Hepatocyte (in vitro differentiated cells): ENCODE measurements at regions not wholly inside any gene's neighbourhood (a gene's known extent, or its start where the extent isn't known, plus 50 kb on each side); places are given as distances from the start of the nearest gene placed in this dataset. TPM values are rescaled to one million over a fixed set of nuclear protein-coding genes. Genes with fewer than 3 reads are reported as not detected.
"Not testable (repeated sequence)": the region's sequence is repeated elsewhere in the genome, so short reads cannot be mapped to it uniquely, and the experiment has no call there.

Experiments used
- DNase-seq: peaks from one replicate; pipeline ENCODE4 v3.0.0-alpha.2; 2016; ENCODE audit warnings: low spot score
- H2AFZ ChIP-seq: fragments of 200-600 bp; sonication (generic); 2 replicates; pipeline ENCODE4 v1.6.0; 2016; ENCODE audit warnings: antibody characterized with exemption, mild to moderate bottlenecking
- H3K27ac ChIP-seq: fragments of 200-600 bp; sonication (generic); 2 replicates; pipeline ENCODE4 v1.5.1; 2016; ENCODE audit warnings: mild to moderate bottlenecking
- H3K27me3 ChIP-seq: fragments of 200-600 bp; sonication (generic); 2 replicates; pipeline ENCODE4 v1.6.1; 2016
- H3K36me3 ChIP-seq: fragments of 200-600 bp; sonication (generic); replicated peaks from 2 replicates; pipeline ENCODE4 v1.5.1; 2016; ENCODE audit warnings: low read depth; ENCODE audit not compliant: insufficient read depth
- H3K4me1 ChIP-seq: fragments of 200-600 bp; sonication (generic); 2 replicates; pipeline ENCODE4 v1.5.1; 2016; ENCODE audit warnings: mild to moderate bottlenecking, moderate library complexity; ENCODE audit not compliant: insufficient read depth
- H3K4me2 ChIP-seq: fragments of 200-600 bp; sonication (generic); 2 replicates; pipeline ENCODE4 v1.6.0; 2016
- H3K4me3 ChIP-seq: fragments of 200-600 bp; sonication (generic); 2 replicates; pipeline ENCODE4 v1.5.1; 2016; ENCODE audit warnings: mild to moderate bottlenecking
- H3K79me2 ChIP-seq: fragments of 200-600 bp; sonication (generic); 2 replicates; pipeline ENCODE4 v1.6.0; 2017; ENCODE audit warnings: mild to moderate bottlenecking
- H3K9me2 ChIP-seq: fragments of 200-600 bp; sonication (generic); replicated peaks from 2 replicates; pipeline ENCODE4 v1.6.0; 2017; ENCODE audit warnings: mild to moderate bottlenecking; ENCODE audit not compliant: insufficient read depth
- H3K9me3 ChIP-seq: fragments of 200-600 bp; sonication (generic); 2 replicates; pipeline ENCODE4 v1.5.1; 2016; ENCODE audit warnings: low read depth, mild to moderate bottlenecking
- H4K20me1 ChIP-seq: fragments of 200-600 bp; sonication (generic); 2 replicates; pipeline ENCODE4 v1.6.0; 2016; ENCODE audit warnings: mild to moderate bottlenecking; ENCODE audit not compliant: insufficient read depth, poor library complexity, severe bottlenecking
- CTCF ChIP-seq: fragments of 200-600 bp; sonication (generic); IDR thresholded peaks from 2 replicates; pipeline ENCODE4 v1.5.1; 2016; ENCODE audit warnings: antibody characterized with exemption, mild to moderate bottlenecking; ENCODE audit not compliant: poor library complexity
- EZH2 ChIP-seq: fragments of 200-600 bp; sonication (generic); IDR thresholded peaks from 2 replicates; pipeline ENCODE4 v1.6.1; 2016; ENCODE audit warnings: antibody characterized with exemption, mild to moderate bottlenecking, borderline replicate concordance
- EZH2phosphoT487 ChIP-seq: fragments of 200-600 bp; sonication (generic); IDR thresholded peaks from one replicate; pipeline ENCODE4 v1.6.1; 2018; ENCODE audit warnings: antibody characterized with exemption, mild to moderate bottlenecking, low read depth, moderate library complexity; ENCODE audit not compliant: unreplicated experiment, severe bottlenecking
- WGBS: methylation state at CpG from one replicate; pipeline ENCODE4 v1.1.6; 2016; ENCODE audit warnings: low lambda C conversion rate; ENCODE audit errors: missing lambda C conversion rate; 5-methylcytosine and 5-hydroxymethylcytosine counted together
- small RNA-seq: library from RNA; depleted of rRNA; stranded (forward); fragments of <200 nt; gene quantifications from one replicate; pipeline ENCODE3, GENCODE V24; 2014

GRCh38 chr5:36552651-36553393, 53.6 kb upstream of the SLC1A3 start:
- H3K36me3 ChIP-seq, result no peaks in the 10 kb centered on the region
- H3K27ac ChIP-seq, result no peak overlapping the region
- H3K4me1 ChIP-seq, result no peaks in the 10 kb centered on the region
- WGBS, result 74% methylated on average over 8 of the region's 8 CpGs
- H3K4me2 ChIP-seq, result no peak overlapping the region
- H3K9me2 ChIP-seq, result no peaks in the 10 kb centered on the region
- H3K9me3 ChIP-seq, result no peaks in the 10 kb centered on the region
- no peak overlapping the region for H3K4me3 ChIP-seq
- TF ChIP-seq CTCF, result no peak
- no peak for TF ChIP-seq EZH2
- no peak for TF ChIP-seq EZH2phosphoT487
- DNase-seq, result no peak
- no peaks in the 10 kb centered on the region for H3K27me3 ChIP-seq
- no peak overlapping the region for H2AFZ ChIP-seq
- no peaks in the 10 kb centered on the region for H4K20me1 ChIP-seq
- no peaks in the 10 kb centered on the region for H3K79me2 ChIP-seq

DNA sequence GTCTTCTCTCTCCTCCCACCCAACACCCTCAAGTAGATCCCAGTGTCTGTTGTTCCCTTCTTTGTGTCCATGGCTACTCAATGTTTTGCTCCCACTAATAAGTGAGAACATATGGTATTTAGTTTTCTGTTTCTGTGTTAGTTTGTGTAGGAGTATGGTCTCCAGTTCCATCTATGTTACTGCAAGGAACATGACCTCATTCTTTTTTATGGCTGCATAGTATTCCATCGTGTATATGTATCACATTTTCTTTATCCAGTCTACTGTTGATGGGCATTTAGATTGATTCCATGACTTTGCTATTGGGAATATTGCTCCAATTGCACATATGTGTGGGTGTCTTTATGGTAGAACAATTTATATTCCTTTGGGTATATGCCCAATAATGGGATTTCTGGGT, 51.4 kb upstream of the SLC1A3 start:
- DNase-seq, H3K4me2 ChIP-seq, H3K36me3 ChIP-seq, H3K27me3 ChIP-seq, H3K9me2 ChIP-seq, H3K79me2 ChIP-seq, H3K4me3 ChIP-seq, H2AFZ ChIP-seq, H4K20me1 ChIP-seq, H3K4me1 ChIP-seq, H3K9me3 ChIP-seq, H3K27ac ChIP-seq: not testable (repeated sequence)
- WGBS, result 96% methylated on average over 1 of the region's 1 CpG

Small RNA genes lying in the stretch of these regions (small RNA-seq; reads per million reads assigned to genes)
- gene RNA5SP181, result not detected
